ENCODE measurements at regions not wholly inside any gene's neighbourhood (a gene's known extent, or its start where the extent isn't known, plus 50 kb on each side); places are given as distances from the start of the nearest gene placed in this dataset.

GRCh38 chr1:245056913-245057312 lies 97.9 kb upstream of the KIF26B start:
- Mint-ChIP-seq H3K27me3 (ENCODE audit: low read depth) (no peaks in the 10 kb centered on the region), H3K4me1 (peaks cover 52% of the 10 kb centered on the region), H3K36me3 (peaks cover 21% of the 10 kb centered on the region), H3K9me3 (peaks cover 18% of the 10 kb centered on the region), H3K27ac (no peak overlapping the region), H3K4me3 (no peak overlapping the region)
- CTCF ChIA-PET, result interaction anchor here (0.8 to 1.8 kb wide), 2 partner anchors 11 to 14 kb away, joined by 5 read pairs; no protein-coding TSS in a partner anchor
- ATAC-seq (no peak), DNase-seq (ENCODE audit: low spot score) (no peak)
- TF ChIP-seq RELA (CRISPR knock-in tag; IDR thresholded peaks at IDR 0.05; ENCODE audit: borderline replicate concordance) (no peak), TEAD4 (CRISPR knock-in tag; IDR thresholded peaks at IDR 0.05) (no peak), GABPB1 (CRISPR knock-in tag; IDR thresholded peaks at IDR 0.05) (no peak), CREB1 (CRISPR knock-in tag; IDR thresholded peaks at IDR 0.05) (no peak), STAT6 (CRISPR knock-in tag; conservative IDR thresholded peaks at IDR 0.05; ENCODE audit: low read depth) (no peak), GRHL2 (CRISPR knock-in tag; IDR thresholded peaks at IDR 0.05; ENCODE audit: insufficient replicate concordance, severe bottlenecking) (no peak), ETV6 (CRISPR knock-in tag; IDR thresholded peaks at IDR 0.05) (no peak), KAT7 (CRISPR knock-in tag; IDR thresholded peaks at IDR 0.05; ENCODE audit: borderline replicate concordance) (no peak), ZNF263 (CRISPR knock-in tag; IDR thresholded peaks at IDR 0.05; ENCODE audit: low read depth) (no peak), PRDM15 (CRISPR knock-in tag; IDR thresholded peaks at IDR 0.05) (no peak), SMAD3 (CRISPR knock-in tag; IDR thresholded peaks at IDR 0.05; ENCODE audit: borderline replicate concordance) (no peak), FOXP1 (CRISPR knock-in tag; IDR thresholded peaks at IDR 0.05; ENCODE audit: borderline replicate concordance) (no peak), OVOL2 (CRISPR knock-in tag; IDR thresholded peaks at IDR 0.05; ENCODE audit: borderline replicate concordance) (no peak), USF1 (CRISPR knock-in tag; IDR thresholded peaks at IDR 0.05) (no peak), FOXK1 (CRISPR knock-in tag; IDR thresholded peaks at IDR 0.05) (no peak)
- TF ChIP-seq, protein P1, sequence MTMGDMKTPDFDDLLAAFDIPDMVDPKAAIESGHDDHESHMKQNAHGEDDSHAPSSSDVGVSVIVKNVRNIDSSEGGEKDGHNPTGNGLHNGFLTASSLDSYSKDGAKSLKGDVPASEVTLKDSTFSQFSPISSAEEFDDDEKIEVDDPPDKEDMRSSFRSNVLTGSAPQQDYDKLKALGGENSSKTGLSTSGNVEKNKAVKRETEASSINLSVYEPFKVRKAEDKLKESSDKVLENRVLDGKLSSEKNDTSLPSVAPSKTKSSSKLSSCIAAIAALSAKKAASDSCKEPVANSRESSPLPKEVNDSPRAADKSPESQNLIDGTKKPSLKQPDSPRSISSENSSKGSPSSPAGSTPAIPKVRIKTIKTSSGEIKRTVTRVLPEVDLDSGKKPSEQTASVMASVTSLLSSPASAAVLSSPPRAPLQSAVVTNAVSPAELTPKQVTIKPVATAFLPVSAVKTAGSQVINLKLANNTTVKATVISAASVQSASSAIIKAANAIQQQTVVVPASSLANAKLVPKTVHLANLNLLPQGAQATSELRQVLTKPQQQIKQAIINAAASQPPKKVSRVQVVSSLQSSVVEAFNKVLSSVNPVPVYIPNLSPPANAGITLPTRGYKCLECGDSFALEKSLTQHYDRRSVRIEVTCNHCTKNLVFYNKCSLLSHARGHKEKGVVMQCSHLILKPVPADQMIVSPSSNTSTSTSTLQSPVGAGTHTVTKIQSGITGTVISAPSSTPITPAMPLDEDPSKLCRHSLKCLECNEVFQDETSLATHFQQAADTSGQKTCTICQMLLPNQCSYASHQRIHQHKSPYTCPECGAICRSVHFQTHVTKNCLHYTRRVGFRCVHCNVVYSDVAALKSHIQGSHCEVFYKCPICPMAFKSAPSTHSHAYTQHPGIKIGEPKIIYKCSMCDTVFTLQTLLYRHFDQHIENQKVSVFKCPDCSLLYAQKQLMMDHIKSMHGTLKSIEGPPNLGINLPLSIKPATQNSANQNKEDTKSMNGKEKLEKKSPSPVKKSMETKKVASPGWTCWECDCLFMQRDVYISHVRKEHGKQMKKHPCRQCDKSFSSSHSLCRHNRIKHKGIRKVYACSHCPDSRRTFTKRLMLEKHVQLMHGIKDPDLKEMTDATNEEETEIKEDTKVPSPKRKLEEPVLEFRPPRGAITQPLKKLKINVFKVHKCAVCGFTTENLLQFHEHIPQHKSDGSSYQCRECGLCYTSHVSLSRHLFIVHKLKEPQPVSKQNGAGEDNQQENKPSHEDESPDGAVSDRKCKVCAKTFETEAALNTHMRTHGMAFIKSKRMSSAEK (CRISPR knock-in tag; IDR thresholded peaks at IDR 0.05; ENCODE audit: borderline replicate concordance), result no peak
- TF ChIP-seq, protein P2, sequence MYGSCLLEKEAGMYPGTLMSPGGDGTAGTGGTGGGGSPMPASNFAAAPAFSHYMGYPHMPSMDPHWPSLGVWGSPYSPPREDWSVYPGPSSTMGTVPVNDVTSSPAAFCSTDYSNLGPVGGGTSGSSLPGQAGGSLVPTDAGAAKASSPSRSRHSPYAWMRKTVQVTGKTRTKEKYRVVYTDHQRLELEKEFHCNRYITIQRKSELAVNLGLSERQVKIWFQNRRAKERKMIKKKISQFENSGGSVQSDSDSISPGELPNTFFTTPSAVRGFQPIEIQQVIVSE (CRISPR knock-in tag; IDR thresholded peaks at IDR 0.05; ENCODE audit: borderline replicate concordance), result no peak
- TF ChIP-seq, protein P3, sequence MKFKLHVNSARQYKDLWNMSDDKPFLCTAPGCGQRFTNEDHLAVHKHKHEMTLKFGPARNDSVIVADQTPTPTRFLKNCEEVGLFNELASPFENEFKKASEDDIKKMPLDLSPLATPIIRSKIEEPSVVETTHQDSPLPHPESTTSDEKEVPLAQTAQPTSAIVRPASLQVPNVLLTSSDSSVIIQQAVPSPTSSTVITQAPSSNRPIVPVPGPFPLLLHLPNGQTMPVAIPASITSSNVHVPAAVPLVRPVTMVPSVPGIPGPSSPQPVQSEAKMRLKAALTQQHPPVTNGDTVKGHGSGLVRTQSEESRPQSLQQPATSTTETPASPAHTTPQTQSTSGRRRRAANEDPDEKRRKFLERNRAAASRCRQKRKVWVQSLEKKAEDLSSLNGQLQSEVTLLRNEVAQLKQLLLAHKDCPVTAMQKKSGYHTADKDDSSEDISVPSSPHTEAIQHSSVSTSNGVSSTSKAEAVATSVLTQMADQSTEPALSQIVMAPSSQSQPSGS (CRISPR knock-in tag; IDR thresholded peaks at IDR 0.05; ENCODE audit: borderline replicate concordance, low read depth), result no peak
- TF ChIP-seq, protein P4, sequence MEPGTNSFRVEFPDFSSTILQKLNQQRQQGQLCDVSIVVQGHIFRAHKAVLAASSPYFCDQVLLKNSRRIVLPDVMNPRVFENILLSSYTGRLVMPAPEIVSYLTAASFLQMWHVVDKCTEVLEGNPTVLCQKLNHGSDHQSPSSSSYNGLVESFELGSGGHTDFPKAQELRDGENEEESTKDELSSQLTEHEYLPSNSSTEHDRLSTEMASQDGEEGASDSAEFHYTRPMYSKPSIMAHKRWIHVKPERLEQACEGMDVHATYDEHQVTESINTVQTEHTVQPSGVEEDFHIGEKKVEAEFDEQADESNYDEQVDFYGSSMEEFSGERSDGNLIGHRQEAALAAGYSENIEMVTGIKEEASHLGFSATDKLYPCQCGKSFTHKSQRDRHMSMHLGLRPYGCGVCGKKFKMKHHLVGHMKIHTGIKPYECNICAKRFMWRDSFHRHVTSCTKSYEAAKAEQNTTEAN (CRISPR knock-in tag; IDR thresholded peaks at IDR 0.05), result no peak
- TF ChIP-seq, protein P5, sequence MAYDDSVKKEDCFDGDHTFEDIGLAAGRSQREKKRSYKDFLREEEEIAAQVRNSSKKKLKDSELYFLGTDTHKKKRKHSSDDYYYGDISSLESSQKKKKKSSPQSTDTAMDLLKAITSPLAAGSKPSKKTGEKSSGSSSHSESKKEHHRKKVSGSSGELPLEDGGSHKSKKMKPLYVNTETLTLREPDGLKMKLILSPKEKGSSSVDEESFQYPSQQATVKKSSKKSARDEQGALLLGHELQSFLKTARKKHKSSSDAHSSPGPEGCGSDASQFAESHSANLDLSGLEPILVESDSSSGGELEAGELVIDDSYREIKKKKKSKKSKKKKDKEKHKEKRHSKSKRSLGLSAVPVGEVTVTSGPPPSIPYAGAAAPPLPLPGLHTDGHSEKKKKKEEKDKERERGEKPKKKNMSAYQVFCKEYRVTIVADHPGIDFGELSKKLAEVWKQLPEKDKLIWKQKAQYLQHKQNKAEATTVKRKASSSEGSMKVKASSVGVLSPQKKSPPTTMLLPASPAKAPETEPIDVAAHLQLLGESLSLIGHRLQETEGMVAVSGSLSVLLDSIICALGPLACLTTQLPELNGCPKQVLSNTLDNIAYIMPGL (CRISPR knock-in tag; IDR thresholded peaks at IDR 0.05), result no peak
- POLR2A ChIA-PET, result interaction anchor here (1.4 kb wide), 1 partner anchor 11 kb away, joined by 3 read pairs; no protein-coding TSS in a partner anchor
